Esophagus muscularis mucosa (tissue), 3 donors: ENCODE measurements at regions not wholly inside any gene's neighbourhood (a gene's known extent, or its start where the extent isn't known, plus 50 kb on each side); places are given as distances from the start of the nearest gene placed in this dataset.

Experiments
- POLR2AphosphoS5 ChIP-seq, 2 donors: sonication (generic); formaldehyde crosslinking; IDR thresholded peaks; one replicate each; pipeline ENCODE4 v1.6.1; 2017; ENCODE audit warnings: antibody characterized with exemption in 2 of 2
- TF ChIP-seq, protein P1 (sequence below), 3 experiments: fragments of 200-600 bp in 2 of 3; fragments of 450-650 bp in 1 of 3; sonication (generic) in 2 of 3; IDR thresholded peaks; one replicate each; pipeline ENCODE4 v1.5.1; 2017 to 2019; ENCODE audit warnings: antibody characterized with exemption in 3 of 3, mild to moderate bottlenecking in 2 of 3, moderate library complexity in 1 of 3

DNA sequence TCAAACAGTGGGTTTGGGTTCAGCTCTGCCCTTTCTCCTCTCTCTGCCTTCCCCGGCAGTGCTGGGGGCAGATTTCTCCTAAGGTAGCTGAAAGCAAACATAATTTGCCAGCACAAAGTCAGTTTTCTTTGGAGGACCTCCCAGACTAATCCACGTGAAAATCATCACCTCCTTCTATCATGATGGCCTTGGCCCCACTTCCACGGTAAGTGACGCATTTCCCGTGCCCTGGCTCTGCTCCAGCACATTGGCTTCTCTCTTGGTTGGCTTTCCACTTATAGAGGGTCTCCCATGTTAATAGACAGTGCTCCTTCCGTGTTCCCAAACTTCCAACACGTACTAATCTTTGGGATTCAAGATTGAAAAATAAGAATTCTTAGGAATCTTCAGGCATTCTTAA is 74.1 kb upstream of the TRIO start:
- TF ChIP-seq, protein P1, sequence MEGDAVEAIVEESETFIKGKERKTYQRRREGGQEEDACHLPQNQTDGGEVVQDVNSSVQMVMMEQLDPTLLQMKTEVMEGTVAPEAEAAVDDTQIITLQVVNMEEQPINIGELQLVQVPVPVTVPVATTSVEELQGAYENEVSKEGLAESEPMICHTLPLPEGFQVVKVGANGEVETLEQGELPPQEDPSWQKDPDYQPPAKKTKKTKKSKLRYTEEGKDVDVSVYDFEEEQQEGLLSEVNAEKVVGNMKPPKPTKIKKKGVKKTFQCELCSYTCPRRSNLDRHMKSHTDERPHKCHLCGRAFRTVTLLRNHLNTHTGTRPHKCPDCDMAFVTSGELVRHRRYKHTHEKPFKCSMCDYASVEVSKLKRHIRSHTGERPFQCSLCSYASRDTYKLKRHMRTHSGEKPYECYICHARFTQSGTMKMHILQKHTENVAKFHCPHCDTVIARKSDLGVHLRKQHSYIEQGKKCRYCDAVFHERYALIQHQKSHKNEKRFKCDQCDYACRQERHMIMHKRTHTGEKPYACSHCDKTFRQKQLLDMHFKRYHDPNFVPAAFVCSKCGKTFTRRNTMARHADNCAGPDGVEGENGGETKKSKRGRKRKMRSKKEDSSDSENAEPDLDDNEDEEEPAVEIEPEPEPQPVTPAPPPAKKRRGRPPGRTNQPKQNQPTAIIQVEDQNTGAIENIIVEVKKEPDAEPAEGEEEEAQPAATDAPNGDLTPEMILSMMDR (IDR thresholded peaks at IDR 0.05): no peak
- TF ChIP-seq POLR2AphosphoS5 (IDR thresholded peaks at IDR 0.05): no peak
